K562 (cell line): ENCODE measurements at regions not wholly inside any gene's neighbourhood (a gene's known extent, or its start where the extent isn't known, plus 50 kb on each side); places are given as distances from the start of the nearest gene placed in this dataset.

Experiments used
- ATAC-seq: fragments of 200-7000 bp; cut with Tn5 transposase; 3 replicates; pipeline ENCODE4 v1.9.1; 2020; ENCODE audit warnings: moderate library complexity
- BruUV-seq: library from RNA; stranded (reverse); fragments of 400-500 nt; replicated peaks from 2 replicates; lab custom pipeline; 2021; lab: Mats Ljungman, UMichigan
- CTCF ChIA-PET: fragments of 300-600 bp; formaldehyde crosslinking; extraction: SDS; loops from one replicate; lab custom pipeline; 2021; ENCODE audit warnings: low intra/inter-chr PET ratio; lab: Yijun Ruan, JAX
- POLR2A ChIA-PET: fragments of 300-600, 350-650 bp; sonication (Branson Sonifier 250); formaldehyde crosslinking; extraction: SDS; loops from one replicate; lab custom pipeline; 2021; ENCODE audit warnings: antibody characterized with exemption, inconsistent platforms; lab: Yijun Ruan, JAX
- DNase-seq, 4 experiments: peaks; one replicate each; pipeline versions ENCODE4 v3.0.0 to v3.0.0-alpha.2; 2011 to 2018; ENCODE audit warnings: low spot score in 3 of 4, mixed read lengths in 3 of 4; ENCODE audit errors: extremely low read depth in 1 of 4
- FAIRE-seq: peaks from 2 replicates; lab custom pipeline; 2011; peaks lifted over from hg19 to GRCh38; lab: Jason Lieb, UNC
- H2AFZ ChIP-seq: 2 replicates; pipeline ENCODE4 v1.6.0; 2011; ENCODE audit warnings: low read depth, low read length, control low read depth, inconsistent platforms
- H3K27ac ChIP-seq: fragments of 200-600 bp; 3 replicates; pipeline ENCODE4 v1.8.0; 2011; ENCODE audit warnings: low read depth, mild to moderate bottlenecking, control low read depth, inconsistent platforms, low read length, moderate library complexity, mixed read lengths; ENCODE audit errors: extremely low read depth
- H3K27me3 ChIP-seq, 2 experiments: fragments of 300-600 bp in 1 of 2; 2 replicates in 1 of 2; 3 replicates in 1 of 2; pipeline versions ENCODE4 v1.6.0 to v1.8.0; 2011; ENCODE audit warnings: inconsistent platforms in 2 of 2, low read length in 2 of 2, mild to moderate bottlenecking in 1 of 2, mixed read lengths in 1 of 2, moderate library complexity in 1 of 2; ENCODE audit not compliant: control insufficient read depth in 2 of 2, insufficient read depth in 2 of 2
- H3K36me3 ChIP-seq: fragments of 300-600 bp; 3 replicates; pipeline ENCODE4 v1.8.0; 2011; ENCODE audit warnings: mild to moderate bottlenecking, low read length, inconsistent platforms; ENCODE audit not compliant: control insufficient read depth, insufficient read depth
- H3K4me1 ChIP-seq, 2 experiments: fragments of 200-600 bp in 1 of 2; replicated peaks in 1 of 2; 2 replicates in 1 of 2; 3 replicates in 1 of 2; pipeline versions ENCODE4 v1.5.1 to v1.8.0; 2011; ENCODE audit warnings: inconsistent platforms in 2 of 2, low read length in 2 of 2, mild to moderate bottlenecking in 1 of 2, mixed read lengths in 1 of 2, moderate library complexity in 1 of 2; ENCODE audit not compliant: control insufficient read depth in 2 of 2, insufficient read depth in 2 of 2
- H3K4me2 ChIP-seq: 2 replicates; pipeline ENCODE4 v1.6.1; 2011; ENCODE audit warnings: low read length, control low read depth, inconsistent platforms, mixed read lengths; ENCODE audit not compliant: insufficient read depth
- H3K4me3 ChIP-seq: fragments of 200-600 bp; sonication (generic), shearing (Covaris generic); 2 replicates; pipeline ENCODE4 v1.5.1; 2016; ENCODE audit warnings: control low read depth, inconsistent platforms
- H3K79me2 ChIP-seq: fragments of 200-600 bp; 3 replicates; pipeline ENCODE4 v1.8.0; 2011; ENCODE audit warnings: low read length, inconsistent platforms; ENCODE audit not compliant: control insufficient read depth, insufficient read depth
- H3K9ac ChIP-seq, 2 experiments: 2 replicates each; pipeline versions ENCODE4 v1.6.0 to v1.6.1; 2011; ENCODE audit warnings: low read depth in 2 of 2, low read length in 2 of 2, control low read depth in 1 of 2, inconsistent platforms in 1 of 2, mild to moderate bottlenecking in 1 of 2, mixed read lengths in 1 of 2; ENCODE audit not compliant: insufficient read depth in 1 of 2
- H3K9me1 ChIP-seq: one replicate; pipeline ENCODE4 v1.6.0; 2011; ENCODE audit warnings: inconsistent platforms, mild to moderate bottlenecking, low read length, moderate library complexity; ENCODE audit not compliant: control insufficient read depth, insufficient read depth
- H3K9me3 ChIP-seq: replicated peaks from 2 replicates; pipeline ENCODE4 v1.5.1; 2011; ENCODE audit warnings: low read depth, low read length, inconsistent platforms; ENCODE audit not compliant: control insufficient read depth, insufficient read depth
- H4K20me1 ChIP-seq: replicated peaks from 2 replicates; pipeline ENCODE4 v1.6.1; 2011; ENCODE audit warnings: low read length, inconsistent platforms, mixed read lengths; ENCODE audit not compliant: control insufficient read depth, insufficient read depth
- C11orf30 ChIP-seq: fragments of 450-650 bp; IDR thresholded peaks from 2 replicates; pipeline ENCODE4 v1.6.1; 2016; ENCODE audit warnings: low read depth, mild to moderate bottlenecking
- RAD51 ChIP-seq: fragments of 450-650 bp; IDR thresholded peaks from 2 replicates; pipeline ENCODE4 v1.7.1; 2016; ENCODE audit warnings: low read depth, mild to moderate bottlenecking, borderline replicate concordance
- ZNF316 ChIP-seq: fragments of 450-650 bp; IDR thresholded peaks from 2 replicates; pipeline ENCODE4 v1.6.1; 2016
- ZNF444 ChIP-seq: fragments of 250-450 bp; sonication (Bioruptor Pico); IDR thresholded peaks from 2 replicates; pipeline ENCODE4 v1.4.0; 2020; ENCODE audit warnings: mild to moderate bottlenecking, moderate library complexity
- ZNF592 ChIP-seq: fragments of 450-650 bp; IDR thresholded peaks from 2 replicates; pipeline ENCODE4 v1.6.1; 2017; ENCODE audit warnings: antibody characterized with exemption, mild to moderate bottlenecking
- ZSCAN29 ChIP-seq: fragments of 450-650 bp; IDR thresholded peaks from 2 replicates; pipeline ENCODE4 v1.6.1; 2017
- WGBS: fragments of 100-300 bp; shearing (Covaris generic); methylation state at CpG from one replicate; pipeline ENCODE4 v1.1.6; 2016; ENCODE audit warnings: low coverage, mixed read lengths; ENCODE audit not compliant: insufficient coverage; ENCODE audit errors: missing lambda C conversion rate; 5-methylcytosine and 5-hydroxymethylcytosine counted together
- in situ Hi-C: fragments of 300-500 bp; cut with MboI; formaldehyde crosslinking; loops from 4 replicates; pipeline ENCODE4 v1.15.0; 2018; ENCODE audit warnings: inconsistent platforms, mixed read lengths
- intact Hi-C: fragments of 100-400 bp; cut with micrococcal nuclease; formaldehyde crosslinking; loops from 2 replicates; pipeline ENCODE4 v1.14.2; 2022

GRCh38 chr17:71759422-71760060 is 361.3 kb upstream of the SOX9 start:
- DNase-seq, result no peak
- in situ Hi-C loops, result no loop called here
- Histone ChIP-seq H3K9me3 (no peaks in the 10 kb centered on the region), H3K27me3 (no peaks in the 10 kb centered on the region), H3K4me3 (no peak overlapping the region), H2AFZ (no peak overlapping the region), H3K4me1 (no peaks in the 10 kb centered on the region), H3K36me3 (no peaks in the 10 kb centered on the region), H3K4me2 (no peak overlapping the region)
- BruUV-seq, result no TSS peak
- no peak for FAIRE-seq
- POLR2A ChIA-PET, result no interaction called here
- TF ChIP-seq ZNF592 (no peak), ZNF444 (CRISPR knock-in tag) (no peak), C11orf30 (peak; percentile 17; the same call in 1 of the 2 replicates), RAD51 (no peak), ZNF316 (peak; percentile 36; the same call in 1 of the 2 replicates), ZSCAN29 (no peak)
- TF ChIP-seq, all 486 proteins: peak for 2
- CTCF ChIA-PET, result no interaction called here
- intact Hi-C loops, result no loop called here
- no peak for ATAC-seq
- H3K9me1 ChIP-seq, result no peaks in the 10 kb centered on the region
- WGBS, result 0% methylated on average over 8 of the region's 8 CpGs
- no peaks in the 10 kb centered on the region for H4K20me1 ChIP-seq
- no peak overlapping the region for H3K9ac ChIP-seq
- no peak overlapping the region for H3K27ac ChIP-seq
- H3K79me2 ChIP-seq, result no peaks in the 10 kb centered on the region
